ENCODE measurements at regions not wholly inside any gene's neighbourhood (a gene's known extent, or its start where the extent isn't known, plus 50 kb on each side); places are given as distances from the start of the nearest gene placed in this dataset.

GRCh38 chr1:106536741-106537140 is 519.7 kb upstream of the PRMT6 start:
- BruUV-seq (replicated peaks): no TSS peak
- ChIA-PET CTCF (ENCODE audit: unreplicated experiment) (no interaction called here), POLR2A (interaction anchor here (0.7 kb wide), 1 partner anchor 124 kb away, joined by 3 read pairs; no protein-coding TSS in a partner anchor)
- Histone ChIP-seq H3K4me1 (ENCODE audit: insufficient read depth, low read length, poor library complexity, severe bottlenecking) (no peaks in the 10 kb centered on the region), H3K4me2 (ENCODE audit: low read length) (no peak overlapping the region), H3K4me3 (ENCODE audit: low read depth, low read length, poor library complexity, severe bottlenecking) (no peak overlapping the region), H2AFZ (ENCODE audit: low read length) (no peak overlapping the region), H3K9me3 (ENCODE audit: low read length) (peaks cover 5% of the 10 kb centered on the region; the same call in 1 of the 2 replicates), H3K27ac (ENCODE audit: low read depth, low read length, poor library complexity, severe bottlenecking) (no peak overlapping the region), H4K20me1 (ENCODE audit: insufficient read depth, low read length) (no peaks in the 10 kb centered on the region), H3K79me2 (ENCODE audit: insufficient read depth, low read depth, low read length) (no peaks in the 10 kb centered on the region), H3K9me2 (ENCODE audit: insufficient read depth, low read length) (no peaks in the 10 kb centered on the region), H3K36me3 (ENCODE audit: insufficient read depth, low read length) (no peaks in the 10 kb centered on the region)
- TF ChIP-seq CTCF (conservative IDR thresholded peaks at IDR 0.05; ENCODE audit: low read length): no peak
- no peak for TF ChIP-seq EZH2phosphoT487 (IDR thresholded peaks at IDR 0.05; ENCODE audit: borderline replicate concordance, low read depth, low read length)
- intact Hi-C loops (cut with micrococcal nuclease; ENCODE audit: unreplicated experiment): no loop called here
- no peak for DNase-seq (ENCODE audit: low spot score)

- no peak for DNase-seq (ENCODE audit: low spot score)
- BruUV-seq (replicated peaks): no TSS peak
- TF ChIP-seq CTCF (conservative IDR thresholded peaks at IDR 0.05; ENCODE audit: low read length) (no peak), EZH2phosphoT487 (IDR thresholded peaks at IDR 0.05; ENCODE audit: borderline replicate concordance, low read depth, low read length) (no peak)
- CTCF ChIA-PET (ENCODE audit: unreplicated experiment): no interaction called here
- Histone ChIP-seq H3K9me3 (ENCODE audit: low read length) (no peaks in the 10 kb centered on the region), H2AFZ (ENCODE audit: low read length) (no peak overlapping the region), H3K4me1 (ENCODE audit: insufficient read depth, low read length, poor library complexity, severe bottlenecking) (no peaks in the 10 kb centered on the region), H3K27ac (ENCODE audit: low read depth, low read length, poor library complexity, severe bottlenecking) (no peak overlapping the region), H3K4me3 (ENCODE audit: low read depth, low read length, poor library complexity, severe bottlenecking) (no peak overlapping the region), H3K9me2 (ENCODE audit: insufficient read depth, low read length) (no peaks in the 10 kb centered on the region), H3K79me2 (ENCODE audit: insufficient read depth, low read depth, low read length) (no peaks in the 10 kb centered on the region), H3K4me2 (ENCODE audit: low read length) (no peak overlapping the region), H4K20me1 (ENCODE audit: insufficient read depth, low read length) (no peaks in the 10 kb centered on the region), H3K36me3 (ENCODE audit: insufficient read depth, low read length) (no peaks in the 10 kb centered on the region)
- POLR2A ChIA-PET: interaction anchor here (0.8 kb wide), 1 partner anchor 13 kb away, joined by 3 read pairs; no protein-coding TSS in a partner anchor
- intact Hi-C loops (cut with micrococcal nuclease; ENCODE audit: unreplicated experiment): no loop called here
These were observed 507.7 kb upstream of the PRMT6 start for GRCh38 chr1:106548726-106549125.

- ChIA-PET CTCF (ENCODE audit: unreplicated experiment) (no interaction called here), POLR2A (no interaction called here)
- Histone ChIP-seq H3K9me2 (ENCODE audit: insufficient read depth, low read length) (no peaks in the 10 kb centered on the region), H4K20me1 (ENCODE audit: insufficient read depth, low read length) (no peaks in the 10 kb centered on the region), H3K4me1 (ENCODE audit: insufficient read depth, low read length, poor library complexity, severe bottlenecking) (no peaks in the 10 kb centered on the region), H3K27ac (ENCODE audit: low read depth, low read length, poor library complexity, severe bottlenecking) (no peak overlapping the region), H3K36me3 (ENCODE audit: insufficient read depth, low read length) (no peaks in the 10 kb centered on the region), H3K9me3 (ENCODE audit: low read length) (no peaks in the 10 kb centered on the region), H3K4me3 (ENCODE audit: low read depth, low read length, poor library complexity, severe bottlenecking) (no peak overlapping the region), H3K4me2 (ENCODE audit: low read length) (no peak overlapping the region), H3K79me2 (ENCODE audit: insufficient read depth, low read depth, low read length) (no peaks in the 10 kb centered on the region), H2AFZ (ENCODE audit: low read length) (no peak overlapping the region)
- intact Hi-C loops (cut with micrococcal nuclease; ENCODE audit: unreplicated experiment): no loop called here
- BruUV-seq (replicated peaks): no TSS peak
- no peak for TF ChIP-seq CTCF (conservative IDR thresholded peaks at IDR 0.05; ENCODE audit: low read length)
- no peak for TF ChIP-seq EZH2phosphoT487 (IDR thresholded peaks at IDR 0.05; ENCODE audit: borderline replicate concordance, low read depth, low read length)
- no peak for DNase-seq (ENCODE audit: low spot score)
These were observed 502.2 kb upstream of the PRMT6 start for GRCh38 chr1:106554294-106554693.

Data from OCI-LY7 (cell line).